GM10266 (cell line): ENCODE measurements at regions not wholly inside any gene's neighbourhood (a gene's known extent, or its start where the extent isn't known, plus 50 kb on each side); places are given as distances from the start of the nearest gene placed in this dataset.
"Not testable (repeated sequence)": the region's sequence is repeated elsewhere in the genome, so short reads cannot be mapped to it uniquely, and the experiment has no call there.

ENCODE experiments used
- DNase-seq: peaks from one replicate; pipeline ENCODE4 v3.0.0; 2012; ENCODE audit errors: extremely low spot score
- TF ChIP-seq, protein P1 (sequence below): IDR thresholded peaks from 2 replicates; pipeline ENCODE4 v1.5.1; 2012; ENCODE audit warnings: mild to moderate bottlenecking, low read depth; ENCODE audit not compliant: control insufficient read depth, insufficient read depth; ENCODE audit errors: missing control alignments

DNA sequence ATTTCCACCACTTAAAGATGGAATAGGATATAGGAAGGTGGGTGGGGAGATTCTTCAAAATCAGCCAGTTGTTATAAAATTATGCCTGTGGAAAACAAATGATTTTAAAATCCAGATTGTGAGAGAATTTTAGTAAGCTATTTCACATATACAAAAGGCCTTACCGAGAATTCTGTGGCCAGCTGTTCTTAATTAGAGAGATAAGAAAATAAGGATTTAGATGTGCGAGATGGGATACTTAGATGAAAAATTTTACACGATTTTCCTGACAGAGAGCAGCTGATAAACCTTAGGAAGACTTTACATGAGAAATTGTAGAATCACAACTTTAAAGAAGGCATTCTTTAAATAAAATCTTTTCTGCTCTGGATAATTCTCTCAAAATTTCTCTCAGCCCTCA, 94.5 kb upstream of the IQCM start:
- no peak for DNase-seq
- TF ChIP-seq, protein P1, sequence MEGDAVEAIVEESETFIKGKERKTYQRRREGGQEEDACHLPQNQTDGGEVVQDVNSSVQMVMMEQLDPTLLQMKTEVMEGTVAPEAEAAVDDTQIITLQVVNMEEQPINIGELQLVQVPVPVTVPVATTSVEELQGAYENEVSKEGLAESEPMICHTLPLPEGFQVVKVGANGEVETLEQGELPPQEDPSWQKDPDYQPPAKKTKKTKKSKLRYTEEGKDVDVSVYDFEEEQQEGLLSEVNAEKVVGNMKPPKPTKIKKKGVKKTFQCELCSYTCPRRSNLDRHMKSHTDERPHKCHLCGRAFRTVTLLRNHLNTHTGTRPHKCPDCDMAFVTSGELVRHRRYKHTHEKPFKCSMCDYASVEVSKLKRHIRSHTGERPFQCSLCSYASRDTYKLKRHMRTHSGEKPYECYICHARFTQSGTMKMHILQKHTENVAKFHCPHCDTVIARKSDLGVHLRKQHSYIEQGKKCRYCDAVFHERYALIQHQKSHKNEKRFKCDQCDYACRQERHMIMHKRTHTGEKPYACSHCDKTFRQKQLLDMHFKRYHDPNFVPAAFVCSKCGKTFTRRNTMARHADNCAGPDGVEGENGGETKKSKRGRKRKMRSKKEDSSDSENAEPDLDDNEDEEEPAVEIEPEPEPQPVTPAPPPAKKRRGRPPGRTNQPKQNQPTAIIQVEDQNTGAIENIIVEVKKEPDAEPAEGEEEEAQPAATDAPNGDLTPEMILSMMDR = no peak

DNA sequence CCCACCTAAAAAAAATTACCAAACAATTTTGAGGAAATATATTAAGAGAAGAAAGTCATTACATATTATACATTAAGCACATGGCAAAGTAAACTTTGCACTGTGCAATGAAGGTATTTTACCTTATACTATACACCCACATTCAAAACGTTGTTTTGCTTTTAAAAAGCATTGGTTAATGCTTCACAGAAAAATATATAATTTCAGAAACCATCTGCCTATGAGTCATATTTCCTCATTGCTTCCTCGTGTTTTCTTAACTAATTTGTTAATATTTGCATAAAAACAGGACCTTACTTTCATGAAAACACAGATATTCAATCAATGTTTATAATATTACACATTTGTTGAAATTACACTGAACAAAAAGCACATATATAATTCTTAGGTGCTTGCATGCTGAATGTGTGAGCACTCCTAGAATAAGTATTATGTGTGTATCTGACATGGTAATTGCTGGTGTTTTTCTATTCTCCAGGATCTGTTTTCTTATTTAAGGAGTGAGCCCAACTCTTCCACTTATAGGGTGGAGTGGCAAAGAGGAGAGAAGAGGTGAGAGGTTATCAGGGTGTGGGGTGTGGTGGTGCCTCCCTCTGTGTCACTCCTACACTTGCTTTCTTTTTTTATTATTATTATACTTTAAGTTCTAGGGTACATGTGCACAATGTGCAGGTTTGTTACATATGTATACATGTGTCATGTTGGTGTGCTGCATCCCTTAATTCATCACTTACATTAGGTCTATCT, 95.1 kb upstream of the IQCM start:
- TF ChIP-seq, protein P1 = no peak
- DNase-seq = no peak

DNA sequence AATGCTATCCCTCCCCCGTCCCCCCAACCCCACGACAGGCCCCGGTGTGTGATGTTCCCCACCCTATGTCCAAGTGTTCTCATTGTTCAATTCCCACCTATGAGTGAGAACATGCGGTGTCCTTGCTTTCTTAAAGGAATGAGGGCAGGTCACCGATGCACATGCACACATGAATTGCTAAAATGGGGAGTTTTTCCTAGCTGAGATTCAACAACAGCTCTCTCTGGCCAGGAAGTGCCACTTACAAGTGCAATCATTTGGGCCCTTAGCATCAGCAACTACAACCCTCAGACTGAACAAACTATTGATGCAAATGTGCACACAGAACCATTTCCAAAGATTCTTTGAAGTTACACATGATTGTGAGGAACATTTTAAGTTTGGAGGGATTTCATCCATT, 95.7 kb upstream of the IQCM start:
- TF ChIP-seq, protein P1 = no peak
- no peak for DNase-seq

DNA sequence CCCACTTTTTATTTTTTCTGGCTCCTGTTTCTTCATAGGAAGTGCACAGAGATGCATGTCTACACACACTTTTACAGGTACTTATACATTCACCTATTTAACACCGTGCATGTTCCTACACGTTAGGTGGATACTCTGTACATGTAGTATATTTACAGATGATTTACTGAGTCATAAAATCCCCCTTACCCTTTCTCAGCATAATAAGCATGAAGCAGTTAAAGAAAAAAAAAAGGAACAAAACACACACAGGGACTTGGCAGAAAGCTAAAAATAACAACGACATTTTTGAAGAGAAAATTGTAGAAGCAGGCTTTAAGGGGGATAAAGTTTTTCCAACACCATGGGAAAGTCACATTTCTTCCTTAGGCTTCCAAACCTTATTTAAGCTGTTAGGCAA, 96.4 kb upstream of the IQCM start:
- TF ChIP-seq, protein P1 = no peak
- no peak for DNase-seq

DNA sequence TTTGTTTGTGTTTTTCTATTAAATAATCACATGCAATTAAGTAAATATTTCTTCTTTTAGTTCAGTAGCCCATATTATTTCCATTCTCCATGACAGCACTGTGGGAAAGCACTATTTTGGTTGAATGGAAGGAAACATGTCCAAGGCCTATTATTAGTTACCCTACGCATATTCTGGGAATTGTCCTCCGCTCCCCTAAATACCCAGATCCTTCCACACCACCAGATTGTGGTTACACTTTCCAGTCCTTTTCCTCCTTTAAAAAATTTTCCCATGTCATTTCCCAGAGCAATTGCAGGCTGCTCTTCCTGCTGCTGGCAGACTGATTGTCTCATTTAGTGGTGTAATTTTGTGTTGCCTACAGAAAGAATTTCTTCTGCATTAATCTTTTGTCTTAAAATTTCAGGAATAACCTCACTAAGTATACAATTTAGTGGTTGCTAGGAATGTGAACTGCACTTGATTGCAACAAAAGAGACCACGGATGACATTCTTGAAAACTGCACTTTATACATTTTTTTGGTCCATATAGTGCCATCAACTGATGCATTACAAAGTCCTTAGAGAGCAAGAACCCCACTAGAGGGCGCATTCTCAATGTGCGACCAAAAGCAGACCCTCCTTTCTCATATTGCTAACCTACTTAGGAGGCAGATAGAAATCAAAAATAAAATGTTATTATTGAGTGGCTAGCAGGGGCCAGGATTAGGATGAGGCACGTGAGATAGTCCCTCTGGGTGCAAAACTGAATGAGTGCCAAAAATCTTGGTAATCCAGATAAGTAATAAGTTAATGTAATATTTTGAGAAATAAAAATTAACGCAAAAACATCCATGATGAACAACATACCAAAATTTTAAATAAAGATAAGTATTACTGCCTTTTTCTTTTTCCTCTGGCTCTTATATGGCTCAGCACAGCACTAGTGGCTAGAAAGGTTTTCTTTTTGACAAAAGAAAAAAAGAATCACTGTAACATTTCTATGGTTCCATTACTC, 98.8 kb upstream of the IQCM start:
- TF ChIP-seq, protein P1 = peak; percentile 61
- DNase-seq = peak; percentile 26

DNA sequence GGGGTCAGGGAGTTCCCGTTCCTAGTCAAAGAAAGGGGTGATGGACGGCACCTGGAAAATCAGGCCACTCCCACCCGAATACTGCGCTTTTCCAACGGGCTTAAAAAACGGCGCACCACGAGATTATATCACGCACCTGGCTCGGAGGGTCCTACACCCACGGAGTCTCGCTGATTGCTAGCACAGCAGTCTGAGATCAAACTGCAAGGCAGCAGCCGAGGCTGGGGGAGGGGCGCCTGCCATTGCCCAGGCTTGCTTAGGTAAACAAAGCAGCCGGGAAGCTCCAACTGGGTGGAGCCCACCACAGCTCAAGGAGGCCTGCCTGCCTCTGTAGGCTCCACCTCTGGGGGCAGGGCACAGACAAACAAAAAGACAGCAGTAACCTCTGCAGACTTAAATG, 100.1 kb upstream of the IQCM start:
- not testable (repeated sequence) for DNase-seq

DNA sequence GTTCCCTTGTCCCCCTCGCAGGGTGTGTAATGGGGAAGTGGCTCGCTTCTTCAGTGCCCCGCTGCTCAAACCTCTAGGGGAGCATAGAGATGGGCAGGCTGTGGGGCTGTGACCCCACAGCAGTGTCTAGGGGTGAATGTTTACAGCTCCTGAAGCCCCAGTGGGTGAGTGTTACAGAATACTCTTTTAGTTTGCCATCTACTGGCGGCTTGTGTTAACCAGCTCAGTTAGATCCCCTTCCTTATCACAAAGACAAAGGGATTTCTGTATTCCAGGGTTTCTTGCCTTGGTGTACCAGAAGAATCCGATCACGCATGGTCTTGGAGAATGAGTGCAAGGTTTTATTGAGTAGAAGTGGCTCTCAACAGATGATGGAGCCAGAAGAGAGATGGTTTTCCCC, 108.1 kb upstream of the IQCM start:
- DNase-seq = no peak
- TF ChIP-seq, protein P1 = no peak
